ENCODE measurements at regions not wholly inside any gene's neighbourhood (a gene's known extent, or its start where the extent isn't known, plus 50 kb on each side); places are given as distances from the start of the nearest gene placed in this dataset.

GRCh38 chr6:6975459-6976111, 132.2 kb upstream of the RREB1 start:
- H3K4me1 ChIP-seq (ENCODE audit: insufficient read depth, low read length, poor library complexity, severe bottlenecking): no peaks in the 10 kb centered on the region
- CTCF ChIA-PET: no interaction called here
- no TSS peak for BruUV-seq (replicated peaks)
- H3K36me3 ChIP-seq (ENCODE audit: insufficient read depth, low read length, poor library complexity, severe bottlenecking): no peaks in the 10 kb centered on the region
- no peak overlapping the region for H3K27ac ChIP-seq (ENCODE audit: low read depth, low read length, poor library complexity, severe bottlenecking)
- TF ChIP-seq EZH2 (IDR thresholded peaks at IDR 0.05; ENCODE audit: borderline replicate concordance, low read depth, low read length, poor library complexity, severe bottlenecking) (no peak), CTCF (conservative IDR thresholded peaks at IDR 0.05; ENCODE audit: low read depth, low read length) (no peak)
- DNase-seq (ENCODE audit: low spot score): no peak
- no peaks in the 10 kb centered on the region for H3K27me3 ChIP-seq (replicated peaks; ENCODE audit: insufficient read depth, low read depth, low read length, poor library complexity)
- POLR2A ChIA-PET (ENCODE audit: low non-redundant PET): no interaction called here
- intact Hi-C loops (cut with micrococcal nuclease; ENCODE audit: unreplicated experiment): no loop called here
- no peak overlapping the region for H3K4me3 ChIP-seq (ENCODE audit: low read depth, low read length, poor library complexity, severe bottlenecking)
- H3K9me3 ChIP-seq (ENCODE audit: low read depth, low read length, poor library complexity, severe bottlenecking): no peaks in the 10 kb centered on the region

GRCh38 chr6:6976193-6976592, 131.6 kb upstream of the RREB1 start:
- Histone ChIP-seq H3K4me3 (ENCODE audit: low read depth, low read length, poor library complexity, severe bottlenecking) (no peak overlapping the region), H3K9me3 (ENCODE audit: low read depth, low read length, poor library complexity, severe bottlenecking) (no peaks in the 10 kb centered on the region), H3K36me3 (ENCODE audit: insufficient read depth, low read length, poor library complexity, severe bottlenecking) (no peaks in the 10 kb centered on the region), H3K27me3 (replicated peaks; ENCODE audit: insufficient read depth, low read depth, low read length, poor library complexity) (no peaks in the 10 kb centered on the region), H3K27ac (ENCODE audit: low read depth, low read length, poor library complexity, severe bottlenecking) (no peak overlapping the region), H3K4me1 (ENCODE audit: insufficient read depth, low read length, poor library complexity, severe bottlenecking) (no peaks in the 10 kb centered on the region)
- ChIA-PET CTCF (no interaction called here), POLR2A (ENCODE audit: low non-redundant PET) (no interaction called here)
- intact Hi-C loops (cut with micrococcal nuclease; ENCODE audit: unreplicated experiment): no loop called here
- no TSS peak for BruUV-seq (replicated peaks)
- no peak for TF ChIP-seq EZH2 (IDR thresholded peaks at IDR 0.05; ENCODE audit: borderline replicate concordance, low read depth, low read length, poor library complexity, severe bottlenecking)
- no peak for TF ChIP-seq CTCF (conservative IDR thresholded peaks at IDR 0.05; ENCODE audit: low read depth, low read length)
- no peak for DNase-seq (ENCODE audit: low spot score)

GRCh38 chr6:6978731-6979130, 129.0 kb upstream of the RREB1 start:
- Histone ChIP-seq H3K27ac (ENCODE audit: low read depth, low read length, poor library complexity, severe bottlenecking) (no peak overlapping the region), H3K4me1 (ENCODE audit: insufficient read depth, low read length, poor library complexity, severe bottlenecking) (no peaks in the 10 kb centered on the region), H3K27me3 (replicated peaks; ENCODE audit: insufficient read depth, low read depth, low read length, poor library complexity) (no peaks in the 10 kb centered on the region), H3K4me3 (ENCODE audit: low read depth, low read length, poor library complexity, severe bottlenecking) (no peak overlapping the region), H3K36me3 (ENCODE audit: insufficient read depth, low read length, poor library complexity, severe bottlenecking) (no peaks in the 10 kb centered on the region), H3K9me3 (ENCODE audit: low read depth, low read length, poor library complexity, severe bottlenecking) (no peaks in the 10 kb centered on the region)
- BruUV-seq (replicated peaks): no TSS peak
- ChIA-PET CTCF (no interaction called here), POLR2A (ENCODE audit: low non-redundant PET) (no interaction called here)
- intact Hi-C loops (cut with micrococcal nuclease; ENCODE audit: unreplicated experiment): no loop called here
- DNase-seq (ENCODE audit: low spot score): no peak
- TF ChIP-seq CTCF (conservative IDR thresholded peaks at IDR 0.05; ENCODE audit: low read depth, low read length): no peak
- TF ChIP-seq EZH2 (IDR thresholded peaks at IDR 0.05; ENCODE audit: borderline replicate concordance, low read depth, low read length, poor library complexity, severe bottlenecking): no peak
